HG02938 (cell line): ENCODE measurements at regions not wholly inside any gene's neighbourhood (a gene's known extent, or its start where the extent isn't known, plus 50 kb on each side); places are given as distances from the start of the nearest gene placed in this dataset.

Experiments used
- ATAC-seq: cut with Tn5 transposase; IDR thresholded peaks from one replicate; pipeline ENCODE4 v1.9.1; 2021; ENCODE audit warnings: mild to moderate bottlenecking, moderate library complexity; ENCODE audit not compliant: unreplicated experiment

DNA sequence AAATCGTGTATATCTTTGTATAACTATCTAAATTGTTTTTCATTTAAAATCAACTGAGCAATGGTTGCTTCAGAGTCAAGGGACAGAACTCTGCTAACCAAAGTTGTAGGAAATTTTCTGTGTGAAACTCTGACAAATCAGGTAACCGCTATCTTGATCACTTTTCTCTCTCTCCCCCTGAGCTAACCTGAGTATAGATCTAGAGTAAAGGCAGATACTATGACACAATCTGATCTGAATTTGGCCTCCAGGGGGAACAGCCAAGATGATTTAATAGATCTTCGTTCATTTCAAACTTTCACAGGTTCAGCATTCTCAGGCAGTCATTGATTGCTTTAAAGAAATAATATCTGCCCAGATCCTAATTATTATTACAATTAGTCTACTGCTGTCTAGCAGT, 472.8 kb downstream of the NUF2 start:
- no peak for ATAC-seq

DNA sequence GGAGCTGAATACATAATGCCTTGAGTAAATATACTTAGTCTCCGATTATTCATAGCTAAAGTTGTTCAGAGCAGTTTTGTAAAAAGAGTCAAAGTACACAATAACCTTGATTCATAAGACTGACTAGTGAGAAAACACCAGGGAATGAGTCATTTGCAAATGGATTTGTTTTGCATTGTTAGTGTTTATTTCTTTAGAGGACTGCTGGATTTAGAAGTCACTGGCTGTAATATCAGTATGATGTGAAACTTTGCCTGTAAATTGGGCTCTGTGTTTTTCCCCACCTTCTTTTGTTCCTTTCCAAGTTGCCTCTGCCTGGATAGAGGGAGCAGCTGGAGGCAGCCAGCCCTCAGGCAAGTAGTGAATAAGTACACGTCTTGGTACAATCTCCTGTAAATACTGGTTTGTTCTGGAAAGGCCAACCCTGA, 474.7 kb downstream of the NUF2 start:
- no peak for ATAC-seq

DNA sequence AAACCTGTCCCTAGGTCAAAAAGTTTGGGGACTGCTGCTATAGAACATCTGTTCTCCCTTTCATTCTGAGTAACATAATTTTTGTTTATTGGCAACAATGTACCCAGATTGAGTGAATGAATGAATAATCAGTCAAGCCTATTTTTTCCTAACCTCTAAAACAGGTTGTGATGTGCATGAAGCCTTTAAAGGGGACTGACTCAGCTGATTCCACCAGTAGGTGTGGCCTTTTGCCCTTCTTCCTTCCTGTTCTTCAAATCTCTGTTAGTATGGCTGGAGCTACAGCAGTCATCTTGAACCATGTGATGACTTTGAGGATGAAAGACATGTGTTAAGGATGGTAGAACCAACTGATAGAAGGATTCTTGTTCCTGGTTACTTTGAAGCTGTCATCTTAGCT, 476.1 kb downstream of the NUF2 start:
- no peak for ATAC-seq

DNA sequence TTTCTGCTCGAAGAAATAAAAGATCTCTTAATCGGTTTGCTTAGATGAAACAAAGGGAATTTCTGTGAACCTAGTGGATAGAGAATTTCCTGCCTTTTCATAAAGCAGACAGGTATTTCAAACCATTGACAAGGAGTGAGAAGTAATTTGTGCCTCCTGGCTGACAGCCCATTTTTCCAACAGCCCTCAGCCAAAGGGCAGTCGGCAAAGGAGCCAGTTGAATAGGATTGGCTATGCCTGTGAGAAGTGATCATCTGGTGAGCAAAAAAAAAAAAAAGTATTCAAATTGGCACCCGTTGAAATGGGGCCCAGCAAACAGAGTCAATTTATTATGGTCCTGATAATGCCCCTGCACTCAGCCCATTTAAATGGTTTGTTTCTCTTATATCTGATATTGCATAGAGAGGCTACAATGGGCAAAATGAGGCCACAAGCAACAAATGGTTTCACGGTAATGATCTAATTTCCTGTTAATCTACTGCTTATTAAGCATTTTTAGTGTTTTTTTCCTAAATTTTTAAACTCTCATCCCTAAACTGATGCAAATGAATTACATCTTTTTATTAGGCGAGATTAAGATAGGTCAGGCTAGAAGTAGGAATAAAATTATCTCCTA, 477.5 kb downstream of the NUF2 start:
- no peak for ATAC-seq

DNA sequence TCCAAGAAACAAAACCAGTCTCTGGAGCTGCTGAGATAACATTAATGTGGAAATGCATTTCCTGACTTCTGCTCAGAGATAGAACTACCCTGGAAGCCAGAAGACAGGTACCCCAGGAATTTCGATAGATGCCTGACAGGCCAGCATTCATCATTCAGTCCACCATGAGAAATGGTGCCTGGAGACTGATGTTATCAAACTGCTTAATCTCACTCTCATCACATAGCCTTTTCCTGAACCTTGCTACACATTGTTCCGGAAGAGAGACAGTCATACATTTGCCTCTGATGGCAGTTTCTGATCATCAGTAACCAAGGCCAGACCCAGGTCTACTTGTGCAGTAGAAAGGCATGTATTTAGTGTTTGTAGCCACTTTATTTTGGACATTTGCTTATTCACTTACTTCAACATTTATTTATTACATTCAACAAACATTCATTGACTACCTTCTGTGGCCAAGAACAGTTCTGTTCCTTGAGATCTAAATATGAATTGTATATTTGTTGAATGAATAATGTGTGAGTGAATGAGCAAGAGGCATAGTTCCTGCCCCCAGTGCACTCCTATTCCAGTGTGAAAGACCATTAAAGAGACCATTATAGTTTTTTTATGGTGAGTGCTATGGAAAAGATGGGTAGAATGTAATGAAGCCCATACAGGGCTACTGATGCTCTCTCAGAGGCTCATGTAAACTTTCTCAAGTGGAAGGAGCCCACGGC, 485.7 kb downstream of the NUF2 start:
- ATAC-seq: no peak

DNA sequence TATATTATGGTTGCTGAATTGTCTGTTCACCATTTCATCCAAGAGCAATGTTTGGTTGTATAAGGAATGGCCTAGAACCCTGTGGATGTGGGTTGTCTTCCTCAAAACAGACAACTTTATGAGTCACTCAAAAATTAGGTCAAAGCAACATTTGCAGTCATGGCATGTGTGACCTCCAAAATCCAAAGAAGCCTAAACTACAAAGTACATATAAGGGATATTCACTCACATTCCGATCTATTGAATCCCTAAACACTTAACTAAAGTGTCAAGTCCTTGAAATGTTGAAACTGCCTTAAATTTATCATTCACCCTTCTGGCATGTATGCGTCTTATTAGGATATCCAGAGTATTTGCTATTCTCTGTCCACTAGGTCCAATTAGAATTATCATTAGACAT, 491.5 kb downstream of the NUF2 start:
- no peak for ATAC-seq

DNA sequence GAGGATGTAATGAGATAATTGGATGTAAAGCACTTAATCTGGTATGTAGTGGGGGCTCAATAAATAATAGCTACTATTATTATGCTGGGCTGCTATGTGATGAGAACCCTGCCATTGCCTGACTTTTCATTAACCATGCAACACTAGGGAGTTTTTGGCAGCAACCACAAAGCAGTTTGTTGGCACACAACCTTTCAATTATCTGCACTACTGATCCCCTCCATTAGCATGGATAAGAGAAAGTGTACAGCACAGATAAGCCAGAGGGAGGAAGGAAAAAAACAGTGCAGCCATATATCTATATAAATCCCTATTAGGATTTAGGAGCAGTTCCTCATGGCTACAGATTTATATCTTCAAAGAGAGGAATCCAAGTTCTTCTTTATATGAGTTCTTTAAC, 498.5 kb downstream of the NUF2 start:
- ATAC-seq: no peak

DNA sequence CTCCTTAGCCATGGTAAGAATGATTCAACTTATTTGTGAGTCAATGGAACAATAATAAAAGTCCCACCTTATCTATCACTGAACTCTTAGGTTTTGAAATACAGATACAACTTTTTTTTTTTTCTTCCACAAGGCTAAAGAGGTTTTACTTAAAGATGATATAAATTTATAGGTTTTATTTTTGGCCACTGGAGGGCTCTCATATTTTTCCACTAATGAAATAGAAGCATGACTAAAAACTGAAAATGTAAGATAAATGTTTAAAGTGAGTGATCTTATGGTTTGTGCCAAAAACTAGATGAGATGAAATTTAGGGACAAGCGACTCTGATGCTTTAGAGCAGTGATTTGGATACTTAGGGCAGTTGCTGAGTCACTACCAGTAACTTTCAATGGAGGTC, 499.0 kb downstream of the NUF2 start:
- ATAC-seq: no peak

DNA sequence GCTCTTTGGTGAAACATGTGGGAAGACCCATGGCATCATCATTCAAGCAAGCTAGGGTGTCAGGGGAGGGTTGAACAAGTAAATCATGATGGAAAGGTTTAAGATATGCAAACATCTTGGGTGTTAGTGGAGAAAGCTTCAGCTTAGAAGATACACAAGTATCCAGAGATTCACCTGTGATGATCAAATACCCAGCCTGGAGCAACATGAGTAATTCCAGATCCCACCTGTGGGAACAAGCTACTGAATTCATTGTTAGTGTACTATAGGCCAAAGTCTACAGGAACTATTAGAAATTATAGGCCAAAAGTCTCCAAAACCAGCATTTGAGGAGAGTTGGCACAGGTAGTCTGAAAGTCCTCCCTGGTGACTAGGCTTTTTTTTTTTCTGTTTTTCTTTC, 499.9 kb downstream of the NUF2 start:
- no peak for ATAC-seq

DNA sequence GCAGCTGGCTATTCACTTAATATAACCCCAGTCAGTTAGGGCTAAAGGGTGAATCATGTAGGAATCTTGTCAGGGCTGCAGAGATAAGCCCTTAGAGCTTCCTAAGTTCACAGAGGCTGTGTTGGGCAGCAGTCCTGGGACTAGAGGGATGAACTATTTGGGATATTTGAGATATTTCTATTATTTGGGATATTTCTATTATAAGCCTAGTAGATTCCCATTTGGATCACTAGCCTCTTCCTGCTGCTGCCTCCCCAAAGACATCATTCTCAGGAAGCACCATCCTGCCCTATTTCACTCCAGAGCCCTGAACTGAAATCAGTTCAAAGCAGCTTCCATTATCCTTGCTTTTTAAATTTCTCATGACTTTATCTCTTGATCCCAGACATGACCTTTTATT, 501.3 kb downstream of the NUF2 start:
- no peak for ATAC-seq

DNA sequence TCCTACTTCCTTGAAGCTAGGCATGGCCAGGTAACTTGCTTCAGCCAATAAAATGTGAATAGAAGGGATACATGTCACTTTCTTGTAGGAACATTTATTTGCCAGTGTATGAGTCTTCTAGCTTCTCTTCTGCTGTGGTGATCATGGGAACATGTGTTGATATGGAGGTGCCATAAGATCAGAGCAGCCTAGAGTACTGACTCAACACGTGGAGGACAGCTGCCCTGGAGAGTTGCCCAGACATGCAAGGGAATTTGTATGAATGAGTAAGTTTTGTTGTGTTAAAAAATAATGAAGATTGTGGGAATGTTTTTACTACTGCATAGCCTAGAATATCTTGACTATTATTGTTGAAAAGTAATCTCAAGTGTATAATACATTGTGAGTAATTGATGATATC, 502.3 kb downstream of the NUF2 start:
- no peak for ATAC-seq

DNA sequence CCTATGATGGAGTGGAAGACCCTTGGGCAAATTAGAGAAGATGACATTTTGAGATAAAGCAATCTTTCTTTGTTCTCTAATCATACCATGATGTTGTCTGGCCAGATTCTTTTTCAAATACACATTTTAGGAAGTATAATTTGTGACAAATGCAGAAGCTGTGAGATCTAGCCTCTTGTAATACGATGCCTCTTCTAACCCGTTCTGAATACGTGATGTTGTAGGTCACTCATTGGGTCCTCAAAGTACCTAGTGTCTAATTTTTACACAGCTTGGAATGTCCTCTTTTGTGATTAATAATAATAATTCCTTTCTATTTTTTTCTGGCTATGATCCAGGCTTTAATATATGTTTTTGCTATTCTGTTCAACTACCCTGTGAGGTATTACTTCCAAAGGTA, 502.7 kb downstream of the NUF2 start:
- ATAC-seq: no peak

DNA sequence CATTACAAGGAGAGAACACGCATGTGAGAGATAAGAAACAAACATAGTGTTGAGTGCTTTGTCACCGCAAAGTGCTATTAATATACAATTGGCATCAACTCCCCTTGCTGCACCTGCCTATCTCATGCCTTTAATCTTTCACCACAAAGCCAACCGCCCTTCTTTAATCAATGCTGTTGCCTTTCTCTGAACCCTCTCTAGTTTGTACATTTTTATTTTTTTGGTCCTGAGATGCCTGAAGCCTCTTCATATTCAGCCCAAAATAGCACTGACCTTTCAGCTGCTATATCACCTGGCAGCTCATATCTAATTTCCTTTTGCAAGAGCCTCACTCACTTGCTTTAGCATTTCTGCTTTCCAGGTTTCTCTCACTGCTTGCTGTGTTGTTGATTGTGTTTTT, 504.7 kb downstream of the NUF2 start:
- ATAC-seq: no peak

DNA sequence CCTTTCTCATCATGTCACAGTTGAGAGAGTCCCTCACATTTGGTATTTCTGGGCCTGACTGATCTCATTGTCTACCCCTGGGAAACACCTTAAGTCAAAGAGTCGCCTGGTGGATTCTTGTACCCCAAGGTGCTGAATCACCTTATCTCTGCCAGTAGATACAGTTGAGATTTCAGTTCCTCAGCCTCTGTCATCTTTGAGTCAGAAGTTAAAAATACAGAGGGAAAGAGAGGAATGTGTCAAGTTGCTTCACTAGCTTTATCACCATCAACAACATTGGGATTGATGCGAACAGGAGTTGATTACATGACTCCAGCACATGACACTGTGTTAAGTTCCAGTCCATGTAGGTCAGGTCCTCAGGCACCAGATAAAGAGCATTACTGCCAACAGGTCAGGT, 513.0 kb downstream of the NUF2 start:
- no peak for ATAC-seq

DNA sequence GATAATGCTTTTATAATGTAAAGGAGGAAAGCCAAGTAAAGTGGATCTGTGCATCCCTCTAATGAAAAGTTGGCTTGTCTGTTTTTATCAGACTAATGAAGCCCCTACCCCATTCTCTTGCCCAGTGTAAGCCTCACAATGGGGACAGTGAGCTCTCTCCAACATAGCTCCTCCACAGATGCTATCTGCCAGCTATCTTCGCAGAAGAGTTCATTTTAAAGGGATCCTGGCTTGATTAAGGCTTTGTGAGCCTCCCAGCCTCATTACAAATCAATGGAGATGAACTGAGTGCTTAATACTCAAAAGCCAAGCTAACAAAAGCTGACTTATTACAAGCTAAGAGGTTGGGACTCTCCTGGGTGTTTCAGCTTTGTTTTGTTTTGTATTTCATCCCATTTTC, 514.7 kb downstream of the NUF2 start:
- ATAC-seq: no peak

DNA sequence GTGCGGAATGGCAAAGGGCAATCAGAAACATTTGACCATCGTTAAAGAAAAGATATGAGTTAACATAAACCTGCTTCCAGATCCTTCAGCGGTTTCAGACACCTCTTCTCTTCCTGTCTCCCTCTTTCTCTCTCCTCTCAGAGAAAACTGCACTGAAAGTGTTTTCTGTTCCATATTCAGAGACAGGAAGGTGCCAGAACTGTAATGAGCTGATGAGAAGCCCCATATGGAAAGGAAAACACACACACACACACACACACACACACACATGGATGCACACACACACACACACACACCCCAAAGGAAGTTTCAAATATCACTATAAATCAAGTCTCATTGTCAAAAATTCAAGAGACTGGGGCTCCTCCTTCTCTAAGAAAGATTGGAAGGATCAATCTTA, 515.5 kb downstream of the NUF2 start:
- no peak for ATAC-seq

DNA sequence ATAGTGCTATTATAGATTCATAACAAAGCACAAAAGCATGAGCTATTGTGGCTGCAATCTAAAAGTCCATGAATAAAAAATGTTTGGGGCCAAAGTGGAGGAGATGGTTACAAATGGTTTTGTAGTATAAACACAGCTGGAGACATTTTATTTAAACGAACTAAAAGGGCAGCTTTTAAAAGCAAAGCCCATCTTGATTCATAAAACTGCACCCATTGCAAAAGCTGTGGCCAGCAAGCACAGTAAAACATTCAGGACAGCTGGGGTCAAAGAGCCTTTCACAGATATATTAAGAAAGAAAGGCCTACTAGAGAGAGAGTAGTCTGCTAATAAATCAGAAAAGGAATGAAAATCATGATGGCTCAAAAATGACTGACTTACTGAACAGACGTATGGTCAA, 520.8 kb downstream of the NUF2 start:
- ATAC-seq: no peak

DNA sequence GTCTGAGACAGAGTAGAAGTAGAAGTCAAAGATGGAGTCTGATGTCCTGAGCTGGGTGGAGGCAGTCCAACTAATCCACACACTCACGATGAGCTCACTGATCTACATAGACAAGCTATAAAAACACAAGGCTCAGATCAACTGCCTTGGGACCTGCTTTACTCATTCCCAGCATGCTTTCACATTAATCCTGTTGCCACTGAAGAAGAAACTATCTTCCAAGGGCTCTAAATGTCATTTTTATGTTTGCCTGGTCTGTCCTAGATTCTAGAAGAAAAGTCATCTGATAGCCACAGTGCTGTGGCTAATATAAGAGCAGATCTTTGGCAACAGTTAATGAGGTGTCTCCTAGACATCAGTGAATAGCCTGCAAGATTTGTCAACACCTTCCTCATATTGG, 522.7 kb downstream of the NUF2 start:
- ATAC-seq: no peak

DNA sequence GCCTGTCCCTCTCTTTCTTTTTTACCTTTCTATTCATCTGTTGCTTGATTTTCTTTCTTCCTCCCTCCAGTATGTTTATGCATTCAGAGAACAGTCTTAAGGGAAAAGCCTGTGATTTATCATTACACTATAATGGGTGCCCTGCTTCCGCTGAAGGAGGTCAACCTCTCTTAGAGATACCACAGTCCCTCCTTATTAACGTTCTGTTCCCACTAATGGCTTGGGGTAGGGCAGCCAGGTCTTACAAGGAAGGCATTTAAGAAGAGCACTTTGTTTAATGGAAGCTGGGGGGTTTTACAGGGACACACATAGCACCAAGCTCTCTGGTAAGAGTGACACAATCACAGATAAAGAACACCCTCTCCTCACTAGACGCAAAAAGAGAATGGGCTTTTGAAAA, 523.5 kb downstream of the NUF2 start:
- ATAC-seq: no peak

DNA sequence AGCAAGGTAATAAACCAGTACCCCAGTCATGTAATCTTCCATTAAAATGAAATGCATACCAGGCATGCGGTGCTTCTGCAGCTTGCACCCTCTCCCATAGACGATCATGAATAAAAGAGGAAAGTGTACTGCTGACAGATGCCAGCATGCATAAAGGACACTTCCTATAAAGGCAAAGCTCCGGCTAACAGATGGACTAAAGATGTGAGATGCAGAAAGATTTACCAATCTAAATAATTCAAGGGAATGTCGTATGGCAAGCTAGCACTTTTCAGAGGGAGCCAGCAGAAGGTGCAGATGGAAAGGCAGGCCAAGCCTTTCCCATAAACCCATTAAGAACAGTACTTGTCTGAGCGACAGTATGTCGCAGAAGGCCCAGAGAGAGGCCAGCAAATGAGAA, 542.0 kb downstream of the NUF2 start:
- no peak for ATAC-seq

DNA sequence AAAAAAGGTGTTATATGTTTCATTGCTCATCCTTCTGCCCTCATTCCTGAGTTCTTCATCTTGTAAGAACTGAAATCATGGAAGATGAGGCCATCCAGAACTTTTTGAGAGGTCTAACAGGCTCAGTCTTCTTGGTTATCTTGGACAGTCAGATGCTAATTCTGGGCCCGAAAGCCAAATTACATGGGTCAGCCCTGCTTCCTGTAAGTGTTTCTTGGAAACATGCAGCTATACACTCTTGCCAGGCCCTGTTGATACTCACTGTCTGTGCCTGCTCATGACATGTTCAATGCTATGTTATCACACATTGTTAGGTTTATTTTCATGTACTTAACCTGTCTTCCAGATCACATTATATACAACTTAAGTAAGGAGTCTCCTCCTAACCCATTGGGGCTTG, 542.5 kb downstream of the NUF2 start:
- no peak for ATAC-seq

DNA sequence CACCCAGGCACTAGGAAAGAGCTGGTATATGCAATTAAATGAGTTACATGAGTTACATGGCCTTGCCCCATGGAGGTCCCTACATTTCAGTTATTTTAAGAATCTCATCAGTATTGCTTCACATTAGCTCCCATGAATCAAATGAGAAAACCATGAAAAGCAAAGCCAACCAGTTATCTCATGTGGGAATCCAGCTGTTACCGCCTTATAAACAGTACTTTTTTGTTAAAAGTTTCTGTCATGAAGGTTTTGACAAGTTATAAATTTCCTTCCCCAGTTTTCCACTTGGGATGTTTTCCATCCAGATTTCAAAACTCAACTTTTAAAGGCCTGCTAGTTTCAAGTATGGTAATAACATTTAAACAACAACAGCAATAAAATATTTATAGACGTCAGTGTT, 544.8 kb downstream of the NUF2 start:
- no peak for ATAC-seq

DNA sequence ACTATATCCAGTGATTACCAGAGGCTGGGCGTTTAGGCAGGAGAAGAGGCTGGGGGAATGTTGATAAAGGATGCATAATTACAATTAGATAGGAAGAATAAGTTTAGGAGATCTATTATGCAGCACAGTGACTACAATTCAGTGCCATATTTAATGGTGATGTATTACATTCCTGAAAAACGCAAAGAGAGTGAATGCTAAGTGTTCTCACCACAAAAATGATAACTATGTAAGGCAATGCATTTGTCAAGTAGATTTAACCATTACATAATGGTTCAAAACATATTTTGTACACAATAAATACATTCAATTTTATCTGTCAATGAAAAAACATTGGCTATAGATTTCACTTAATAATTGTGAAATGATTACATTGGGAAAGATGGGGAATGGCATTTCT, 548.9 kb downstream of the NUF2 start:
- ATAC-seq: no peak
